ENCODE measurements at regions not wholly inside any gene's neighbourhood (a gene's known extent, or its start where the extent isn't known, plus 50 kb on each side); places are given as distances from the start of the nearest gene placed in this dataset.
"Not testable (repeated sequence)": the region's sequence is repeated elsewhere in the genome, so short reads cannot be mapped to it uniquely, and the experiment has no call there.

- DNase-seq (ENCODE audit: low read depth in 4 of 4, low spot score in 3 of 4): no peak
These were observed 169.9 kb downstream of the CPE start for GRCh38 chr4:165548702-165549101.

GRCh38 chr4:165553221-165553810 is 174.5 kb downstream of the CPE start:
- no peak for DNase-seq (ENCODE audit: low read depth in 4 of 4, low spot score in 3 of 4)

GRCh38 chr4:165555302-165555701 is 176.5 kb downstream of the CPE start:
- DNase-seq (ENCODE audit: low read depth in 4 of 4, low spot score in 3 of 4): no peak

- DNase-seq (ENCODE audit: low read depth in 4 of 4, low spot score in 3 of 4): no peak
These were observed 177.6 kb downstream of the CPE start for GRCh38 chr4:165556383-165556782.

GRCh38 chr4:165560941-165561340 is 182.1 kb downstream of the CPE start:
- no peak for DNase-seq (ENCODE audit: low read depth in 4 of 4, low spot score in 3 of 4)

- no peak for DNase-seq (ENCODE audit: low read depth in 4 of 4, low spot score in 3 of 4)
These were observed 185.0 kb downstream of the CPE start for GRCh38 chr4:165563851-165564250.

- no peak for DNase-seq (ENCODE audit: low read depth in 4 of 4, low spot score in 3 of 4)
These were observed 190.2 kb downstream of the CPE start for GRCh38 chr4:165569031-165569430.

- DNase-seq (ENCODE audit: low read depth in 4 of 4, low spot score in 3 of 4): not testable (repeated sequence)
These were observed 192.7 kb downstream of the CPE start for GRCh38 chr4:165571476-165571875.

- no peak for DNase-seq (ENCODE audit: low read depth in 4 of 4, low spot score in 3 of 4)
These were observed 201.6 kb downstream of the CPE start for GRCh38 chr4:165580351-165580905.

- DNase-seq (ENCODE audit: low read depth in 4 of 4, low spot score in 3 of 4): no peak
These were observed 204.5 kb downstream of the CPE start for GRCh38 chr4:165583341-165583740.

- DNase-seq (ENCODE audit: low read depth in 4 of 4, low spot score in 3 of 4): no peak
These were observed 206.1 kb downstream of the CPE start for GRCh38 chr4:165584916-165585315.

- DNase-seq (ENCODE audit: low read depth in 4 of 4, low spot score in 3 of 4): no peak
These were observed 209.9 kb downstream of the CPE start for GRCh38 chr4:165588534-165589315.

GRCh38 chr4:165592386-165592785 is 213.6 kb downstream of the CPE start:
- DNase-seq (ENCODE audit: low read depth in 4 of 4, low spot score in 3 of 4): no peak

GRCh38 chr4:165597581-165598480 is 219.0 kb downstream of the CPE start:
- DNase-seq (ENCODE audit: low read depth in 4 of 4, low spot score in 3 of 4): no peak

GRCh38 chr4:165600959-165601683 is 222.3 kb downstream of the CPE start:
- DNase-seq (ENCODE audit: low read depth in 4 of 4, low spot score in 3 of 4): no peak

- no peak for DNase-seq (ENCODE audit: low read depth in 4 of 4, low spot score in 3 of 4)
These were observed 223.8 kb downstream of the CPE start for GRCh38 chr4:165602621-165603020.

GRCh38 chr4:165604181-165604580 is 225.4 kb downstream of the CPE start:
- DNase-seq (ENCODE audit: low read depth in 4 of 4, low spot score in 3 of 4): no peak

GRCh38 chr4:165605811-165606210 is 227.0 kb downstream of the CPE start:
- DNase-seq (ENCODE audit: low read depth in 4 of 4, low spot score in 3 of 4): no peak

- no peak for DNase-seq (ENCODE audit: low read depth in 4 of 4, low spot score in 3 of 4)
These were observed 227.8 kb downstream of the CPE start for GRCh38 chr4:165606465-165607205.

- no peak for DNase-seq (ENCODE audit: low read depth in 4 of 4, low spot score in 3 of 4)
These were observed 230.8 kb downstream of the CPE start for GRCh38 chr4:165609653-165610052.
